HG02623 (cell line): ENCODE measurements at regions not wholly inside any gene's neighbourhood (a gene's known extent, or its start where the extent isn't known, plus 50 kb on each side); places are given as distances from the start of the nearest gene placed in this dataset.

ENCODE experiments used
- ATAC-seq: cut with Tn5 transposase; IDR thresholded peaks from one replicate; pipeline ENCODE4 v1.9.1; 2021; ENCODE audit warnings: moderate library complexity; ENCODE audit not compliant: unreplicated experiment

DNA sequence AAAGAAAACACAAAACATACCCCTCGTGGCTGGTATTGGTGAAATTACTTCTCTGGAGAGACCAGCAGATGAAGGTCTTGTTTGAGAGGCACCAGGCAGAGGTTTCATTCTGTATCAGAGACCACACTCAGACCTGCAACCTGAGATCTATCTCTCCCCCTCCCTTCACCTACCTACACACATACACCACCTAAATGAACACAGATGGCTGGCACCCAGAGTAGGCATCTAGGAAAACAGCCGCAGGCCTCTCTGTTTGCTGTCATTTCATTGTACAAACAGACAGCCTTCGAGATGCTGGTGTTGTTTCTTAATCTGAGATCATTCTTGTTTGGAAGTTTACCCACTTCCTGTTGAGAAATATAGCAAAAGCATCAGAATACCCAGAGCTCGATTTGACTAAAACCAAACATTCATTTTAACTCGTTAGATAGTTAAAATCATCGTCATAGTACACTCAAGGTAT lies 173.9 kb upstream of the SLC25A13 start:
- ATAC-seq, result no peak

DNA sequence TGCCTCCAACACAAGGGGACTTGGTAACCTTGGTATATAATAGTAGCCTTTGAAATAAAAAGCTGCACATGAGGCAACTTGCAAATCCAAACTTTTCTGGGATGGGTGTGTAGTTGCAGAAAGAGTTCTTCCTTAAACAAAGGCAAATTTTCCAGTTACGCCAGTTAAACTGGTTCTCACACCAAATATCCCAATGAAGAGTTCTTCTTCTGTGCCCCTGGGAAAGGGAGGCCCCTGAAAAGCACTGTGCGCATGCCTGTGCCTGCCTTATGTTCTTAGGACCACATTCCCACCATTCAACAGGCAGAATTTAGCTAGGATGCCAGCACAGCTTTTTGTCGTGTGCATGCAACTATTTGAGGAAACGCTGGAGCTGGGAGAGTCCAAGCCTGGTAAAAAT lies 164.8 kb upstream of the SLC25A13 start:
- no peak for ATAC-seq

DNA sequence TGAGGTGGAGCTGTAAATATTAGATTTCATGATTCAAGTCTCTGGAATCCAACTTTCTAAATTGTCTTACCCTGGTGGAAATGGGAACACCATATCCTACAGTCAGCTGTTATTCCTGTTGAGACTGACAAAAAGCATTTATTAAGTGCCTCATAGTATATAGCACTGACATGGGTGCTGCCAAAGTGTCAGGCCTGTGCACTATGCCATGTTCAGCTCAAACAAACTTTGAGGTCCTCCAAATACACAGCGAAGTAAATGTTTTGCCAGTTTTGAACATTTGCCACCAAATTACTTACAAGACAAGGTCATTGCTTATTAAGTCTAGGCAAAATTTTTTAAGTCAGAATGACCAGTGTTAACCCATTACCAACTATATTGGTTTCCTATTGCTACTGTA lies 162.9 kb upstream of the SLC25A13 start:
- ATAC-seq, result no peak

DNA sequence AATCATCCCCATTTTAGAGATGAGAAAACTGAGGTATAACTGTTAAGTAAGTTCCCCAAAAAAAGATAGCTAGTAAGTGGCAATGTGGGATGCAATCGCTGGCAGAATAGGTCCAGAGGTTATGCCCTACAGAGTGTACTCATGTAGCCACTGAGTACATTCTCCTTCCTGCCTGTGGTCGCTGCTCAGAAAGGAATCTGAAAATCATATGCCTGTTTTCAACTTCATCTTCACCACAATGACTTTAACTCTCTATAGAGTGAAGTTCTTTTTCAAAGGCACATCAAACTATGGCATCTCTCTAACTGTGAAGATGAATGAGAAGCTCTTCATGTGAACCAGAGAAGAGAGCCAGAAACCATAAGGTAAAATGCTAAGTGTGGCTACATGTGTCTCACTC lies 162.2 kb upstream of the SLC25A13 start:
- ATAC-seq, result no peak

DNA sequence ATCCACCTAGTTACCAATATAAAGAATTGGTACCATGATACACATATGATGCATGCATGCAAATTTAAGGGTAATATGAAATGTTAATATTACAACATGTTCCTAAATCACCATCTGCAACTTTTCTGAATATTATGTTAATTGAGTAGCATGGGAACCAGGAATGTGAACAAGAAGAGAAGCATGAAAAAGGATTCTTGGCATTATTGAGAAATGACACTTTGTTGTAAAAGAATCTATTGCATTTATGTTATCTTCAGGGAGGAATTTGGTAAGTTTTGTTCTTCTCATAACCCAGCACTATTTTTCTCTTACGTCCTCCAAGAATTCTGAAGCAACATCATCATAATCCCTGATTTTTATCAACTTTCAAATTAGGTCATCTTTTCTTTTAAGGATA lies 159.9 kb upstream of the SLC25A13 start:
- ATAC-seq, result no peak

DNA sequence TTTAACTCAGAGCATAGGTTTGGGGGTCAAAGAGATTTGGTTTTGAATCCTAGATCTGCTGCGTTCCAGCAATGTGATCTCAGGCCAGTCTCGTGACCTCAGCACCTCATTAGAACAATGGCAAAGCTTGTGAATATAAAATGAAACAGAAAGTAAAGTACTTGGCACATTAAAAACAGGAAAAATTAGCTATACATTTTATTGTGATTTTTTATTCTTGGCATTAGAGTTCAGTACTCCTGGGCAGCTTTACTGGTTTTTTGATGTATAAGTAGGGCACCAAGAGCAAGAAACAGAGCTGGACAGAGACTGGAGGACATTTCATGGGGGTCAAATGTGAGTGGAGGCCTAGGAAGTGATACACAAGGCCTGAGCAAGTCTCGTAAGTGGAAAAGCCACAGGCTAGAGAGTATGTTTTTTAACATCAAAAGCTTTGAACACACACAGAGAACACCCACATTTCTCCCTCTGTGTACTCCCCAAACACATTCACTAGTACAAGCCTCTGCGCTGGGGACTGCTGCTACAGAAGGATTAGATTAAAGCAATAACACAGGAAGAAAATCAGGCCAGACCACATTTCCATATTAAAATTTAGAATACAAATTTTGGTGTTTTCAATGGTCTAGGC lies 157.2 kb upstream of the SLC25A13 start:
- no peak for ATAC-seq

DNA sequence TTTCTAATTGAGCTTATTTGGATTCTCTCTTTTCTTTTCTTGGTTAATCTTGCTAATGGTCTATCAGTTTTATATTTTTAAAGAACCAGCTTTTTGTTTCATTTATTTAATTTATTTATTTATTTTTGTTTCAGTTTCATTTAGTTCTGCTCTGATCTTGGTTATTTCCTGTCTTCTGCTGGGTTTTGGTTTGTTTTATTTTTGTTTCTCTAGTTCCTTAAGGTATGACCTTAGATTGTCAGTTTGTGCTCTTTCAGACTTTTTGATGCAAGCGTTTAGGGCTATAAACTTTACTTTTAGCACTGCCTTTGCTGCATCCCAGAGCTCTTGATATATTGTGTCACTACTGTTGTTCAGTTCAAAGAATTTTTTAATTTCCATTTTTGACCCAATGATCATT lies 149.7 kb upstream of the SLC25A13 start:
- ATAC-seq, result no peak

DNA sequence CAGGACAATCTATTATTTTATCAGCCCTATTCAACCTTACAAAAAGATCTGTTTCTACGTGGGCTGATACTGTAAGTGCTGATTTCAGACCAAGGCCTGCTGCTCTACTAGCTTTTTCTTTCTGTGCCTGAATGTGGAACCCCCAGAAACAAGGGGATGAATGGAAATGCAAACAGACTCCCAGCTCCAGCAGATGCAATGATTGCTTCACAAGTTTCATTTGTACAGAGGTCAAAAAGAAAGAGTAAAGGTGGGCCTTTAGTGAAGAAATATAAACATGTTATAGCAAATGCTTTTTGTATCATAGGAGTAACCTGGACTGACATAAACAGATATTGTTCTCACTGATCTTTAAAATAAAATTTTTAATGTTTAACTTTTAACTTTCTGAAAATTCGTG lies 130.2 kb upstream of the SLC25A13 start:
- no peak for ATAC-seq

DNA sequence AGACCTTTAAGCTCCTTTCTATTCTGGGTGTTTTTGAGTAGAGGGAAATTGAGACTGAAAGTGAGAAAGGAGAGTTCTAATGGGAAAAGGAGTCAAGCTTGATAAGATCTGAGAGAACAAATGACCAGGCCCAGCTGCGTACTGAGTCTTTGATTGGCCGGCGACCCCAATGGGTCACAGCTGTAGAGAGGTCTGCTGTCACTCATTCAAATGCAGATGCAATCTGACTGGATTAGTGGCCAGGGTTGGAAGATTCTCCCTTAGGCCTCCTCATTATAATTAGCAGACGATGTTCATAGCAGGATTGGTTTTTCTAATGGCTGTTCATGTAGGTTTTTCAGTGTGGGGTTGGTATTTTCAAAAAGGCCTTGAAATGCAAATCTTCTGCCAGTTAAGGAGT lies 127.2 kb upstream of the SLC25A13 start:
- ATAC-seq, result no peak

DNA sequence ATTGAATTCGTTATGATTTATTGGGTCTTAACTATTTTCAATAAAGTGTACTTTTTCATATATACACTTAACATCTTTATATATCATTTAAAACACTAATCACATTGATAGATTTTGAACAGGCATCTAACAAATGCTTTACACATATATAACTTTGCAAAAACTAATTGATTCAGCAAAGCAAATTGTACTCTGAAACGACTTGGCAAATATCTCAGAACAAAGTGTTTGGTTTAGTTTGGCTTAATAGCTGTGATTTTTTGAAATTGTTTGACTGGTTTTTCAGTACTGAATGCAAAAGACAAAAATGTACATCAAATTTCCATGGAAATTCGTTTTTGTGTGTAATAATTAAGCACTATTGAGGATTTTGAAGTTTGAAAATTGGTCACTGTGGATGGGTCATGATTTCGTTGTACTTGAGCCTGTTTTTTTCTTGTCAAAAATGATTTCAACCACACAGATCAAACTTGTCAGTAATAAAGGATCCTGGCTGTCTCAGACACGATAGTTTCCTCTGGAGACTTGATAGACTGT lies 125.3 kb upstream of the SLC25A13 start:
- ATAC-seq, result no peak

DNA sequence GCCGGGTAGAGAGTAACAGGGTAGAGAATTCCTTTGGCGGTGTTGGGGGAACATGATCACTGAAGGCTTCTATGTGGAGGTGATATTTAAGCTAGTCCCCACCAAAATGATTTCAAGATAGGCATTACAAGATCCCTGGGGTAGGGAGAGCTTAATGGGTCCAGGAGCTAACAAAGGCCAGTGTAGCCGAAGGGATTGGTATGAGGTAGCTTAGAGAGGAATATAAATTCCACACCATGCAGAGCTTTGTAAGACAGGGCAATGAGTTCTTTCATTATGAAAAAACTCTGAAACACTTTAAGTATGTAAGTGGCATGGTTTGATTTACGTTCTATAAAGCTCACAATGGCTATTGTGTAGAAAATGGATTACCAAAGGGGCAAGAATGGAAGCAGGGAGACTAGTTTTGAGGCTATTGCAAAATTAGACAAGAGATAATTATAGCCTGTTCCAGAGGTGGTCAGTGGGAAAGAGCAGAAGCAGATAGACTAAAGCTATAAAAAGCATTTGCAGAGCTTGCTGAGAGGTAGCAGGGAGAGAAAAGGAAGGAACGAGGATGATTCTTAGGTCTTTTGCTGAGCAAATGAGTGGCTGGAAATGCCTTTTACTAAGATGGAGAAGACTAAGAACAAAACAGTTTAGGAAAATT lies 119.7 kb upstream of the SLC25A13 start:
- ATAC-seq, result no peak

DNA sequence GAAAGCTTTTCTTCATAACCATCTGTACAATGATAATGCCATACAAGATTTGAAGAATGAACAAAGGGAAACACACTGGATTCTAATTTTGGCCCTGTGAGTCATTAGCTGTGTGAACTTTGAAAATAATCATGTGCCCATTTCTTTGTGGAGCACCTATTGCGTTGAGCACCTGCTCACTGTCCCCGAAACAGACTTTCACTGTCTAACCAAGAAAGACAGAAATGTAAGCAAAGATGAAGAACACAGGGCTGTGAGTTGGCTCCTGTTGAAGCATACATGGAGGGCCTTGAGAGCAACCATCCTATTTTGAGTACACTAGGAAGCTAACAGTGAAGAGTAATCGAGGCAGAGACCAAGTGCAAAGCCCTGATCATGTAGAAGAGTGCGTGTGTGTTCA lies 118.4 kb upstream of the SLC25A13 start:
- ATAC-seq, result no peak

DNA sequence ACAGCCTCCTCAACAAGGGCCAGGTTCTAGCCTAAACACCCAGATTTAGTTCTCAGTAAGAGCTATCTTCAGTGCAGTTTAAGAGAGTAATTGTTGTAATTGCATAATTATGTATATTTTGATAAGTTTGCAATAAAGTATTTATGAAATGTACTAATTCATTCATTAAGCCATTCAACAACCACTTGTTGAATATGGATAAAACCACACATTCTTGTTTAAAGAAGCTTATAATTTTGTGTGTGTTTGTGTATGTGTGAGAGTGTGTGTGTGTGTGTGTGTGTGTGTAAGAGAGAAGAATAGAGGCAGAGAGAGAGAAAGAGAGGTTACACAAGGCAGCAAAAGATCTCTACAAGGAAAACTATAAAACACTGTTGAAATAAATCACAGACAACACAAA lies 115.0 kb upstream of the SLC25A13 start:
- ATAC-seq, result no peak

DNA sequence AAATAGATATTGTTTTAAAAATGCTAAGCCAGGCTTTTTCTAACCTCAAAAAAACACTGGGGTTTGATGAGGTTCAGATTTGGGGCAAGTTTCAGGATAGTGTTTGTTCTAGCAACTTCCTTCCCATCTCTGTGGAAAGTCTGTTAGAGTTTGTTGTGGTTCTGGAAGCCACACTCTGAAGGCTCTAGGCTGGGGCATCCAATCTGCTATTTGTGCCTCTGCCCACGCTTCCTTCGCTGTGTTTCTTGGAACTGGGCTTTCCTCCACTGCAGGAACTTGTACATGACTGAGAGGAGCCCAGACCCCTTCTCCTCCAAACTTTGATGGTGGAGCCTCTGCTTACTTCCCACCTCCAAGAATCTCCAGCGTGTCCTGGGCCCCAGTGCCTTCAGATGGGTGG lies 108.5 kb upstream of the SLC25A13 start:
- no peak for ATAC-seq

DNA sequence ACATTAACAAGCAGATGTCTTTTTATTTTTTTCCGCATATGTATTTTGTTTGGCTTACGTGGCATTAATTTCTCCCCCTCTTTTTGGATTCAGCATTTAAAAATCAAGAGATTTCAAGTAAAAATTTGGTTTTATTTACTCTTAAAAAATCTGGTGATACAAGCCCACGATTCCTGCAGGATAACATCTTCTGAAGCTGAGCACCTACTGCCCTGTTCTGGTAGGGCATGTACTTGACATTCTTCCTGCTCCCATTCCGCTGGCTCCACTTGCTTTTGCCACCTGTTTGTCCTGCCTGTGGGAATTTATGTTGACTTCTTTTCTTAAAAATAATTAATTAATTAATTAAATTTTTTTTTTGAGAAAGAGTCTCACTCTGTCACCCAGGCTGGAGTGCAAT lies 105.2 kb upstream of the SLC25A13 start:
- no peak for ATAC-seq

DNA sequence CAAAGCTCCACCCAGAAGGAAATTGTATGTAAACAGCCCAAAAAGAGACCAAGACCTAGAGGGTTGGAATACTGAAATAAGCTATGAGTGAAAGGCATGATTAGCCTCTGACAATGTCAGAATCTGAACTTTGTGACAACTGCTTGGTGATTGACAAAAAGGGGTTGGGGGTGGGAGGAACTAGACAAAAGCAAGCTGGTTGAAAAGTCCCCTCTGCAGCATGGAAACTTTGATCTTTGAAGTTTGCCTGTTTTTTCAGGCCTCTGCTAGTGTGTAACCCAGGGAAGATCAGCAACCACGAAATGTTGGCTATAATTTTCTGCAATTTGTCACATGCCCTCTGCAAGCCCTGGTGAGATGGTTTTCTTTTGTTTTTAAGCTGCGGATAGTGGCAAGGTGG lies 104.8 kb upstream of the SLC25A13 start:
- ATAC-seq, result no peak

DNA sequence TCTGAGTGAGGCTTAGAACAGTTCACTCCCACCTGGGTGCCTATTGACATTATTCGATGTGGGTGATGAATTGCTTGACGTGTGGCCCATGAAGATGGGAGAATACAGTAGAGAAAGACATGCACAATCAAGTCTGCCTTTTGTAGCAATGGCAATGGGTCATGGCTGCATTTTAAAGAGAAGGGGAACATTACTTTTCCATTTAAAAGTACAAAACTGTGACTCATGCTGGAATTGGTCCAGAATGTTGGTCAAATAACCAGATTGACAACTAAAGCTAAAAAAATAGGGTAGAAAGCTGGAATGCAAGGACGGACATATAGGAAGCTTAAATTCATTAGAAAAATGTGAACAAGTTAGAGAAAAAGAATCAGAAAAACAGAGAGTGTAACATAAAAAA lies 104.1 kb upstream of the SLC25A13 start:
- no peak for ATAC-seq

DNA sequence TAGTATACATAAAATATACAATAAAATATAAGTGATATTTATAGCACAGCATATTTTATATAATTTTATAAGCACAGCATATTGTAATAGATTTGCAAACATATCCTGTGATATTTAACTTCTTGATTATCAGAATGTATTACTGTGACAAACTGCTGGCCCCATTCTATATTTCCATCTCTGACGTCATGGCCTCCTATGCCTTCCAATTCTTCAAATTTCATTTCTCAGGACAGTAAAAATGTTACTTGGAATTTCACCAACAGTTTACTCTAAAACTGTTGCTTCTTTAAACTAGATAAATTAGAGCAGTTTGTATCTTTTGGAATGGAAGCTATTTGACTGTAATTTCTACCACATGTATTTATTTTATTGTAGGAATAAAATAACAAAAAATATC lies 102.5 kb upstream of the SLC25A13 start:
- no peak for ATAC-seq

DNA sequence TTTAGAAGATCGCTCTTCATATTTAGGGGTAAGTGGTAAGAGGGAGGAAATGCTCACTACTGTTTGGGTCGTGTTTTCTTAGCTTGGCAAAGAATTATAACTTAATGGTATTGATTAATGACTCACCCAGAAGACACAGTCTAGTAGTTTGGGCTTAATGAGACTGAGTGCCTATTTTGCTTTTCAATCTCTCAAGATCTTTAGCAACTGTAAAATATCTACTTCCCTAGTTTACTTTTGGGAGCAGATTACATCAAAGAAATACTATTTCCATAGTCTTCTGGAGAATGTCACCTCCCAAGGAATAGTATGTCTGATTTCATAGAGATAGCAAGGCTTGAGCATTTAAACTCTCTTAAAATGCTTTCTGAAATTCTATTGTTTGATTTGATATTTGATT lies 100.5 kb upstream of the SLC25A13 start:
- ATAC-seq, result no peak

DNA sequence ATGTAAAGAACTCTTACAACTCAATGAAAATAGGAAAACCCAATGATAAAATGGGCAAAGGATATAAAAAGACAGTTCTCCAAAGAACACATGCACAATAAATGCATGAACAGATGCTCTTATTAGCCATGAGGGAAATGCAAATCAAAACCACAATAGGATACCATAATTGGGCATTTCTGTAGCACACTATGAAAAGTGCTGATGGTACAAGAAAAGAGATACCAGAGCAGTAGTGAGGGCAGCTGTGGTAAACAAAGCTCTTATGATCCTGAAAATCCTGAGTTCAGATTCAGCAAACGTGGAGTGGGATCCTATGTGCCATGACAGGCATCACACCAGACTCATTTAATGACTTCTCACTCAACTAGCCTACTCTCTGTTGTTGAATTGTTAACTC lies 96.7 kb upstream of the SLC25A13 start:
- no peak for ATAC-seq

DNA sequence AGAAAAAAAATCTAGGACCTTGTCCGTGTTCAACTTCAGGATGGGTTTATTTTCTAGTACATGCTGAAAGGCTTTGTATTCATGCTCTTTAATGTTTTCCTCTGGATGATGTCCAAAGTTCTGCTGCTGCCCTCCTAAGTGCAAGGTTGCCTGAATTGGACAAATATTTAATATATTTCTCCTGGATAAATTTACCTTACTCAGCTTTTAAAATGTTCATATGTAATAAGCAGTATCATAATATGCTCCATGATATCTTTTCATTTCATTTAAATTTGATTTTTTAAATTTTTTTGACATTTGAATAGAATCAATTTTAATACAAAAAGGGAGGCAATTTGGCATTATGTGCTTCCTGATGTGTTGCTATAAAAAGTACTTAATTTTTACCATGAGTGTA lies 95.9 kb upstream of the SLC25A13 start:
- ATAC-seq, result no peak

DNA sequence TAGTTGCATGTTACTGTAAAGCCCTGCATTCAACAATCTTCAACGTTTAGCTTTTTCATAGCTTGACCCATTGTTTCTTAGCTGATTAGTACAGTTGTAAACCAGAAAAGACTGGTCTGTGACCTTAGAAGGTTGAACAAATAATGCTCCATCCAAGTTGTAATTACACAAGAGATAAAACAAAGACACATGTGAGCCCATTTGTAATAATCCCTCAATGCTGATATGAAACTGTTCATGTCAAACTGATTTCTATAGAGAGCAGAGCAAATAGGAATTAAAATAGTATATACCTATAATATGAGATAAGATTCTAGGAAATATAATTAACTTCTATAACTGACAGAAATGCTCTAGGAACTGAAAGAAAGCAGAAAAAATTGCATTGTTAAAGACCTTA lies 94.7 kb upstream of the SLC25A13 start:
- ATAC-seq, result no peak

DNA sequence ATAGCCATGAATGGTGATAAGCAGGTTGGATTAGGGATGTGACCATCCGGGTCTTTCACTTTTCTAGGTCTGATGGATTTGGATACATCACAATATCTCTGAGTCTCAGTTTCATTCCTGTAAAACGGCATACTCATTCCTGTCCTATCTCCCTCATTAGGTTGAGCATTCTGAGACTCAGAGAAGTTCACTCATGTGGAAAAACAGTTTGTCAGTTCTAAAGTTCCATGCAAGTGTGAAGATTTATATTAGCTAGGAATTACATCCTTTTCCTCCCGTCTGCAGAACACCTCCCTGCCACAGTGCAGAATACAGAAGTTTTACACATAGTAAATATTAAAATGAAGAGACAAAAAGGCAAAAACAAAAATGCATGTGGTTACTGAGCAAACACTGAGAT lies 94.2 kb upstream of the SLC25A13 start:
- no peak for ATAC-seq
